BJ (cell line): ENCODE measurements at regions not wholly inside any gene's neighbourhood (a gene's known extent, or its start where the extent isn't known, plus 50 kb on each side); places are given as distances from the start of the nearest gene placed in this dataset.
"Not testable (repeated sequence)": the region's sequence is repeated elsewhere in the genome, so short reads cannot be mapped to it uniquely, and the experiment has no call there.

ENCODE experiments used
- CTCF ChIA-PET: fragments of 350-600 bp; formaldehyde crosslinking; extraction: SDS; loops from one replicate; lab custom pipeline; 2021; ENCODE audit warnings: antibody characterized with exemption, inconsistent platforms; lab: Yijun Ruan, JAX
- POLR2A ChIA-PET: fragments of 300-600 bp; sonication (Branson Sonifier 250); formaldehyde crosslinking; extraction: SDS; loops from one replicate; lab custom pipeline; 2021; ENCODE audit warnings: antibody characterized with exemption; lab: Charles Lee
- DNase-seq: peaks from one replicate; pipeline ENCODE4 v3.0.0-alpha.2; 2011; ENCODE audit warnings: low read depth
- H3K27me3 ChIP-seq: 2 replicates; pipeline ENCODE4 v1.6.0; 2011; ENCODE audit warnings: low read length; ENCODE audit not compliant: control insufficient read depth, insufficient read depth
- H3K36me3 ChIP-seq: 2 replicates; pipeline ENCODE4 v1.5.1; 2011; ENCODE audit warnings: low read length; ENCODE audit not compliant: control insufficient read depth, insufficient read depth
- H3K4me3 ChIP-seq: 2 replicates; pipeline ENCODE4 v1.5.1; 2011; ENCODE audit warnings: low read depth, mild to moderate bottlenecking, control low read depth, low read length
- TF ChIP-seq, protein P1 (sequence below): IDR thresholded peaks from 2 replicates; pipeline ENCODE4 v1.5.1; 2011; ENCODE audit warnings: low read depth, mild to moderate bottlenecking, control low read depth, inconsistent platforms, low read length, moderate library complexity; ENCODE audit not compliant: insufficient read depth

DNA sequence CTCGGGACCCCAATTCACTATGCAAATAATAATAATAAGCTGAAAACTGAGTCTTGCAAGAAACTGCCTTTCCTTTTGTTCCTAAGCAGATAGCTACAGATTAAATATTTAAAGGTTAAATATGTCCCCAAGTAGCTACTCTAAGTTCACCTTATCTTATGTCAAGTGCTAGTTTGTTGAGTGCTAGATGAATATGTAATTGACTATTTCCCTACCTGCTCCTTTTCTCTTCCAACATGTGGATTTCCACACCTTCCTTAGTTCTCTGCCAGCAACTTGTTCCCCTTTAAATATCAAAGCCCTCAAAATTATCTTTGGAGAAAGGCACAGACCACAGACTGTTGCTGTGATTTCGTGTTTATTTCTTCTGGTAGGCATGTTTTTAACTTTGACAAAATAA is 709.2 kb upstream of the SLITRK1 start:
- CTCF ChIA-PET, result interaction anchor here (0.7 kb wide), 1 partner anchor 17 kb away, joined by 3 read pairs; no protein-coding TSS in a partner anchor
- Histone ChIP-seq H3K27me3 (no peaks in the 10 kb centered on the region), H3K36me3 (no peaks in the 10 kb centered on the region), H3K4me3 (no peak overlapping the region)
- POLR2A ChIA-PET, result no interaction called here
- no peak for DNase-seq
- TF ChIP-seq, protein P1, sequence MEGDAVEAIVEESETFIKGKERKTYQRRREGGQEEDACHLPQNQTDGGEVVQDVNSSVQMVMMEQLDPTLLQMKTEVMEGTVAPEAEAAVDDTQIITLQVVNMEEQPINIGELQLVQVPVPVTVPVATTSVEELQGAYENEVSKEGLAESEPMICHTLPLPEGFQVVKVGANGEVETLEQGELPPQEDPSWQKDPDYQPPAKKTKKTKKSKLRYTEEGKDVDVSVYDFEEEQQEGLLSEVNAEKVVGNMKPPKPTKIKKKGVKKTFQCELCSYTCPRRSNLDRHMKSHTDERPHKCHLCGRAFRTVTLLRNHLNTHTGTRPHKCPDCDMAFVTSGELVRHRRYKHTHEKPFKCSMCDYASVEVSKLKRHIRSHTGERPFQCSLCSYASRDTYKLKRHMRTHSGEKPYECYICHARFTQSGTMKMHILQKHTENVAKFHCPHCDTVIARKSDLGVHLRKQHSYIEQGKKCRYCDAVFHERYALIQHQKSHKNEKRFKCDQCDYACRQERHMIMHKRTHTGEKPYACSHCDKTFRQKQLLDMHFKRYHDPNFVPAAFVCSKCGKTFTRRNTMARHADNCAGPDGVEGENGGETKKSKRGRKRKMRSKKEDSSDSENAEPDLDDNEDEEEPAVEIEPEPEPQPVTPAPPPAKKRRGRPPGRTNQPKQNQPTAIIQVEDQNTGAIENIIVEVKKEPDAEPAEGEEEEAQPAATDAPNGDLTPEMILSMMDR, result no peak

- POLR2A ChIA-PET, result no interaction called here
- Histone ChIP-seq H3K27me3 (no peaks in the 10 kb centered on the region), H3K4me3 (no peak overlapping the region), H3K36me3 (no peaks in the 10 kb centered on the region)
- DNase-seq, result no peak
- TF ChIP-seq, protein P1, result no peak
- CTCF ChIA-PET, result no interaction called here
These were observed 708.4 kb upstream of the SLITRK1 start for GRCh38 chr13:84590663-84591062.

GRCh38 chr13:84588023-84588422 is 705.7 kb upstream of the SLITRK1 start:
- Histone ChIP-seq H3K4me3 (no peak overlapping the region), H3K27me3 (no peaks in the 10 kb centered on the region; the same call in 1 of the 2 replicates), H3K36me3 (no peaks in the 10 kb centered on the region)
- ChIA-PET POLR2A (no interaction called here), CTCF (no interaction called here)
- DNase-seq, result no peak
- TF ChIP-seq, protein P1, result no peak

- H3K27me3 ChIP-seq, H3K4me3 ChIP-seq, H3K36me3 ChIP-seq, POLR2A ChIA-PET, DNase-seq, CTCF ChIA-PET: not testable (repeated sequence)
These were observed 697.6 kb upstream of the SLITRK1 start for GRCh38 chr13:84579901-84580300.

GRCh38 chr13:84574851-84575250 is 692.6 kb upstream of the SLITRK1 start:
- Histone ChIP-seq H3K27me3 (no peaks in the 10 kb centered on the region), H3K4me3 (no peak overlapping the region), H3K36me3 (no peaks in the 10 kb centered on the region)
- TF ChIP-seq, protein P1, result peak; percentile 32; the same call in 1 of the 2 replicates
- DNase-seq, result peak; percentile 5
- ChIA-PET POLR2A (no interaction called here), CTCF (interaction anchor here (0.7 kb wide), 1 partner anchor 21 kb away, joined by 3 read pairs; no protein-coding TSS in a partner anchor)

GRCh38 chr13:84571264-84571663 is 689.0 kb upstream of the SLITRK1 start:
- H3K36me3 ChIP-seq, result no peaks in the 10 kb centered on the region
- CTCF ChIA-PET, result no interaction called here
- H3K27me3 ChIP-seq, result no peaks in the 10 kb centered on the region
- H3K4me3 ChIP-seq, result no peak overlapping the region
- TF ChIP-seq, protein P1, result no peak
- DNase-seq, result no peak
- POLR2A ChIA-PET, result no interaction called here
